ENCODE measurements at regions not wholly inside any gene's neighbourhood (a gene's known extent, or its start where the extent isn't known, plus 50 kb on each side); places are given as distances from the start of the nearest gene placed in this dataset.

- TF ChIP-seq PKNOX1 (IDR thresholded peaks at IDR 0.05), result peak; percentile 35; the same call in 1 of the 2 replicates
- no peak for TF ChIP-seq POU2F2 (IDR thresholded peaks at IDR 0.05; ENCODE audit: borderline replicate concordance, low read depth, low read length)
- TF ChIP-seq, protein P1, sequence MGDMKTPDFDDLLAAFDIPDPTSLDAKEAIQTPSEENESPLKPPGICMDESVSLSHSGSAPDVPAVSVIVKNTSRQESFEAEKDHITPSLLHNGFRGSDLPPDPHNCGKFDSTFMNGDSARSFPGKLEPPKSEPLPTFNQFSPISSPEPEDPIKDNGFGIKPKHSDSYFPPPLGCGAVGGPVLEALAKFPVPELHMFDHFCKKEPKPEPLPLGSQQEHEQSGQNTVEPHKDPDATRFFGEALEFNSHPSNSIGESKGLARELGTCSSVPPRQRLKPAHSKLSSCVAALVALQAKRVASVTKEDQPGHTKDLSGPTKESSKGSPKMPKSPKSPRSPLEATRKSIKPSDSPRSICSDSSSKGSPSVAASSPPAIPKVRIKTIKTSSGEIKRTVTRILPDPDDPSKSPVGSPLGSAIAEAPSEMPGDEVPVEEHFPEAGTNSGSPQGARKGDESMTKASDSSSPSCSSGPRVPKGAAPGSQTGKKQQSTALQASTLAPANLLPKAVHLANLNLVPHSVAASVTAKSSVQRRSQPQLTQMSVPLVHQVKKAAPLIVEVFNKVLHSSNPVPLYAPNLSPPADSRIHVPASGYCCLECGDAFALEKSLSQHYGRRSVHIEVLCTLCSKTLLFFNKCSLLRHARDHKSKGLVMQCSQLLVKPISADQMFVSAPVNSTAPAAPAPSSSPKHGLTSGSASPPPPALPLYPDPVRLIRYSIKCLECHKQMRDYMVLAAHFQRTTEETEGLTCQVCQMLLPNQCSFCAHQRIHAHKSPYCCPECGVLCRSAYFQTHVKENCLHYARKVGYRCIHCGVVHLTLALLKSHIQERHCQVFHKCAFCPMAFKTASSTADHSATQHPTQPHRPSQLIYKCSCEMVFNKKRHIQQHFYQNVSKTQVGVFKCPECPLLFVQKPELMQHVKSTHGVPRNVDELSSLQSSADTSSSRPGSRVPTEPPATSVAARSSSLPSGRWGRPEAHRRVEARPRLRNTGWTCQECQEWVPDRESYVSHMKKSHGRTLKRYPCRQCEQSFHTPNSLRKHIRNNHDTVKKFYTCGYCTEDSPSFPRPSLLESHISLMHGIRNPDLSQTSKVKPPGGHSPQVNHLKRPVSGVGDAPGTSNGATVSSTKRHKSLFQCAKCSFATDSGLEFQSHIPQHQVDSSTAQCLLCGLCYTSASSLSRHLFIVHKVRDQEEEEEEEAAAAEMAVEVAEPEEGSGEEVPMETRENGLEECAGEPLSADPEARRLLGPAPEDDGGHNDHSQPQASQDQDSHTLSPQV (IDR thresholded peaks at IDR 0.05), result no peak
- no peak for TF ChIP-seq EED (IDR thresholded peaks at IDR 0.05; ENCODE audit: low read depth)
- peak; percentile 37 for TF ChIP-seq JUNB (IDR thresholded peaks at IDR 0.05)
- TF ChIP-seq MYB (IDR thresholded peaks at IDR 0.05; ENCODE audit: borderline replicate concordance, low read depth, low read length), result no peak
- TF ChIP-seq RELA (IDR thresholded peaks at IDR 0.05; ENCODE audit: borderline replicate concordance, partially characterized antibody), result no peak
- TF ChIP-seq CBFB (IDR thresholded peaks at IDR 0.05; ENCODE audit: low read depth), result no peak
Measured at GRCh38 chrX:122269243-122269781, 914.8 kb upstream of the GRIA3 start (continued).

All from GM12878 (cell line).